H9 (cell line): ENCODE measurements at regions not wholly inside any gene's neighbourhood (a gene's known extent, or its start where the extent isn't known, plus 50 kb on each side); places are given as distances from the start of the nearest gene placed in this dataset.

ENCODE experiments used
- DNase-seq: peaks from one replicate; pipeline ENCODE4 v3.0.0-alpha.2; 2017
- H2AFZ ChIP-seq: one replicate; pipeline ENCODE4 v1.6.1; 2013; ENCODE audit warnings: mild to moderate bottlenecking, low read length, control low read depth, moderate library complexity
- H2AK5ac ChIP-seq: 2 replicates; pipeline ENCODE4 v1.6.1; 2013; ENCODE audit warnings: low read length, control low read depth, mixed read lengths; ENCODE audit not compliant: insufficient read length
- H2BK120ac ChIP-seq: one replicate; pipeline ENCODE4 v1.6.1; 2013; ENCODE audit warnings: low read depth, mild to moderate bottlenecking, low read length, control low read depth, inconsistent platforms; ENCODE audit not compliant: poor library complexity, severe bottlenecking
- H2BK12ac ChIP-seq: 2 replicates; pipeline ENCODE4 v1.6.1; 2013; ENCODE audit warnings: low read length, control low read depth, mixed read lengths, low read depth; ENCODE audit not compliant: insufficient read length
- H2BK15ac ChIP-seq: 2 replicates; pipeline ENCODE4 v1.6.1; 2013; ENCODE audit warnings: low read depth, low read length, control low read depth
- H2BK20ac ChIP-seq: one replicate; pipeline ENCODE4 v1.6.1; 2013; ENCODE audit warnings: low read depth, mild to moderate bottlenecking, low read length, control low read depth, inconsistent platforms; ENCODE audit not compliant: poor library complexity, severe bottlenecking
- H2BK5ac ChIP-seq: 2 replicates; pipeline ENCODE4 v1.6.1; 2013; ENCODE audit warnings: low read length, control low read depth, mixed read lengths; ENCODE audit not compliant: insufficient read length
- H3K14ac ChIP-seq: 2 replicates; pipeline ENCODE4 v1.6.1; 2013; ENCODE audit warnings: low read length, control low read depth; ENCODE audit not compliant: insufficient read depth
- H3K18ac ChIP-seq: 2 replicates; pipeline ENCODE4 v1.6.1; 2013; ENCODE audit warnings: low read depth, mild to moderate bottlenecking, mixed read lengths, low read length, control low read depth; ENCODE audit not compliant: insufficient read length
- H3K23ac ChIP-seq: 2 replicates; pipeline ENCODE4 v1.6.1; 2013; ENCODE audit warnings: low read length, control low read depth, mixed read lengths, low read depth; ENCODE audit not compliant: insufficient read length
- H3K23me2 ChIP-seq: 2 replicates; pipeline ENCODE4 v1.6.1; 2013; ENCODE audit warnings: low read depth, mild to moderate bottlenecking, mixed read lengths, low read length, control low read depth; ENCODE audit not compliant: insufficient read length, poor library complexity, severe bottlenecking
- H3K27ac ChIP-seq: 2 replicates; pipeline ENCODE4 v1.5.1; 2013; ENCODE audit warnings: low read length, control low read depth, mixed read lengths, low read depth; ENCODE audit not compliant: insufficient read length
- H3K27me3 ChIP-seq: 2 replicates; pipeline ENCODE4 v1.6.1; 2013; ENCODE audit warnings: low read length, control low read depth, inconsistent platforms; ENCODE audit not compliant: insufficient read depth
- H3K4ac ChIP-seq: 2 replicates; pipeline ENCODE4 v1.6.1; 2013; ENCODE audit warnings: low read depth, mild to moderate bottlenecking, control low read depth, inconsistent platforms, low read length, moderate library complexity
- H3K4me1 ChIP-seq: 2 replicates; pipeline ENCODE4 v1.6.1; 2013; ENCODE audit warnings: low read length, control low read depth, inconsistent platforms; ENCODE audit not compliant: insufficient read depth
- H3K4me2 ChIP-seq: 2 replicates; pipeline ENCODE4 v1.6.1; 2013; ENCODE audit warnings: low read length, control low read depth, mixed read lengths; ENCODE audit not compliant: insufficient read length, insufficient read depth
- H3K56ac ChIP-seq: 2 replicates; pipeline ENCODE4 v1.6.1; 2013; ENCODE audit warnings: low read depth, mild to moderate bottlenecking, mixed read lengths, low read length, control low read depth; ENCODE audit not compliant: insufficient read length
- H3K79me1 ChIP-seq: 2 replicates; pipeline ENCODE4 v1.6.1; 2013; ENCODE audit warnings: low read depth, mild to moderate bottlenecking, moderate library complexity, low read length, control low read depth, inconsistent platforms; ENCODE audit not compliant: insufficient read depth, poor library complexity, severe bottlenecking
- H3K79me2 ChIP-seq: 2 replicates; pipeline ENCODE4 v1.6.1; 2013; ENCODE audit warnings: low read length, control low read depth, inconsistent platforms; ENCODE audit not compliant: insufficient read depth
- H3K9ac ChIP-seq: 2 replicates; pipeline ENCODE4 v1.6.1; 2013; ENCODE audit warnings: low read length, control low read depth, mixed read lengths; ENCODE audit not compliant: insufficient read length; ENCODE audit errors: extremely low read depth
- H3K9me3 ChIP-seq: one replicate; pipeline ENCODE4 v1.6.1; 2013; ENCODE audit warnings: low read depth, low read length, inconsistent platforms; ENCODE audit not compliant: control insufficient read depth
- H3T11ph ChIP-seq: one replicate; pipeline ENCODE4 v1.6.1; 2013; ENCODE audit warnings: mild to moderate bottlenecking, low read length, control low read depth, inconsistent platforms
- H4K20me1 ChIP-seq: one replicate; pipeline ENCODE4 v1.6.1; 2013; ENCODE audit not compliant: control insufficient read depth, insufficient read length, insufficient read depth
- H4K5ac ChIP-seq: 2 replicates; pipeline ENCODE4 v1.6.1; 2013; ENCODE audit warnings: low read depth, mild to moderate bottlenecking, mixed read lengths, low read length, control low read depth; ENCODE audit not compliant: insufficient read length
- H4K8ac ChIP-seq: replicated peaks from 2 replicates; pipeline ENCODE4 v1.6.1; 2013; ENCODE audit warnings: low read length, control low read depth, mixed read lengths, low read depth; ENCODE audit not compliant: insufficient read length
- H4K91ac ChIP-seq: 2 replicates; pipeline ENCODE4 v1.6.1; 2013; ENCODE audit warnings: low read depth, mild to moderate bottlenecking, moderate library complexity, mixed read lengths, low read length, control low read depth; ENCODE audit not compliant: insufficient read length
- H3K27ac Mint-ChIP-seq, 3 experiments: 2 replicates in 2 of 3; 3 replicates in 1 of 3; pipeline ENCODE4 v1.8.0; 2020 to 2021; ENCODE audit warnings: mixed read lengths in 3 of 3, mild to moderate bottlenecking in 1 of 3, moderate library complexity in 1 of 3
- H3K27me3 Mint-ChIP-seq: 2 replicates; pipeline ENCODE4 v1.8.0; 2021; ENCODE audit warnings: low read depth, mild to moderate bottlenecking, moderate library complexity, mixed read lengths
- H3K36me3 Mint-ChIP-seq, 3 experiments: 2 replicates in 2 of 3; 3 replicates in 1 of 3; pipeline ENCODE4 v1.8.0; 2020 to 2021; ENCODE audit warnings: low read depth in 3 of 3, mixed read lengths in 3 of 3; ENCODE audit not compliant: insufficient read depth in 1 of 3
- H3K4me1 Mint-ChIP-seq, 2 experiments: 2 replicates each; pipeline ENCODE4 v1.8.0; 2020; ENCODE audit warnings: mixed read lengths in 2 of 2
- H3K4me3 Mint-ChIP-seq, 2 experiments: 2 replicates in 1 of 2; 3 replicates in 1 of 2; pipeline ENCODE4 v1.8.0; 2020 to 2021; ENCODE audit warnings: mild to moderate bottlenecking in 2 of 2, mixed read lengths in 2 of 2, moderate library complexity in 1 of 2
- H3K9me3 Mint-ChIP-seq, 2 experiments: 2 replicates in 1 of 2; 3 replicates in 1 of 2; pipeline ENCODE4 v1.8.0; 2020; ENCODE audit warnings: mild to moderate bottlenecking in 2 of 2, mixed read lengths in 2 of 2, moderate library complexity in 1 of 2
- TF ChIP-seq, protein P1 (sequence below): fragments of 200-600 bp; sonication (generic); conservative IDR thresholded peaks from 3 replicates; pipeline ENCODE4 v1.8.0; 2021; ENCODE audit warnings: antibody characterized with exemption, mild to moderate bottlenecking

DNA sequence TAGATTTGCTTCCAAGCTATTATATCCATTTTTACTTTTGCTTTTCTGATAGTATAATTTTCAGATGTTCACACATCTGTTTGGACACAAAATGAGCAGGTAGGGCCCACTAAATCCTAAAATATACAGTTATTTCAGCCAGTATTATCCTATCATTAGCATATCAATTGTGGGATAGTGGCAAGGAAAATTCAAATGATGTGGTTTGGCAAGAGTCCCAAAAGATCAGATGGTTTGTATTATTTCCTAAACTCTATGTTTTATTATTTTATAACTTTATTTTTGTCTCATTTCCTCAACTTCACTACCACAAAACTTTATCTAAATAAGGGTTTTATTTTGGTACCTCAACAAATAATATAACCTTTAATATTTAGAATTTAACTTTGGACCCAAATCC, 1659.6 kb downstream of the NCAM2 start:
- no peak overlapping the region for H2BK12ac ChIP-seq
- TF ChIP-seq, protein P1, sequence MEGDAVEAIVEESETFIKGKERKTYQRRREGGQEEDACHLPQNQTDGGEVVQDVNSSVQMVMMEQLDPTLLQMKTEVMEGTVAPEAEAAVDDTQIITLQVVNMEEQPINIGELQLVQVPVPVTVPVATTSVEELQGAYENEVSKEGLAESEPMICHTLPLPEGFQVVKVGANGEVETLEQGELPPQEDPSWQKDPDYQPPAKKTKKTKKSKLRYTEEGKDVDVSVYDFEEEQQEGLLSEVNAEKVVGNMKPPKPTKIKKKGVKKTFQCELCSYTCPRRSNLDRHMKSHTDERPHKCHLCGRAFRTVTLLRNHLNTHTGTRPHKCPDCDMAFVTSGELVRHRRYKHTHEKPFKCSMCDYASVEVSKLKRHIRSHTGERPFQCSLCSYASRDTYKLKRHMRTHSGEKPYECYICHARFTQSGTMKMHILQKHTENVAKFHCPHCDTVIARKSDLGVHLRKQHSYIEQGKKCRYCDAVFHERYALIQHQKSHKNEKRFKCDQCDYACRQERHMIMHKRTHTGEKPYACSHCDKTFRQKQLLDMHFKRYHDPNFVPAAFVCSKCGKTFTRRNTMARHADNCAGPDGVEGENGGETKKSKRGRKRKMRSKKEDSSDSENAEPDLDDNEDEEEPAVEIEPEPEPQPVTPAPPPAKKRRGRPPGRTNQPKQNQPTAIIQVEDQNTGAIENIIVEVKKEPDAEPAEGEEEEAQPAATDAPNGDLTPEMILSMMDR = no peak
- Mint-ChIP-seq H3K27me3 (no peaks in the 10 kb centered on the region), H3K36me3 (no peaks in the 10 kb centered on the region; a peak in 1 of 7 replicates), H3K27ac (no peak overlapping the region), H3K9me3 (no peaks in the 10 kb centered on the region; a peak in 1 of 5 replicates), H3K4me3 (no peak overlapping the region), H3K4me1 (no peaks in the 10 kb centered on the region)
- H4K91ac ChIP-seq = no peak overlapping the region
- no peak overlapping the region for H3K27ac ChIP-seq
- H3K79me2 ChIP-seq = no peaks in the 10 kb centered on the region
- H3K4me1 ChIP-seq = no peaks in the 10 kb centered on the region
- no peaks in the 10 kb centered on the region for H3K79me1 ChIP-seq
- H4K20me1 ChIP-seq = no peaks in the 10 kb centered on the region
- no peak overlapping the region for H2BK20ac ChIP-seq
- no peak overlapping the region for H2BK120ac ChIP-seq
- no peak overlapping the region for H3K23ac ChIP-seq
- no peak overlapping the region for H2AK5ac ChIP-seq
- H3K18ac ChIP-seq = no peak overlapping the region
- no peak overlapping the region for H3K56ac ChIP-seq
- no peak overlapping the region for H2BK15ac ChIP-seq
- no peak overlapping the region for H3K9ac ChIP-seq
- H3K9me3 ChIP-seq = no peaks in the 10 kb centered on the region
- DNase-seq = no peak
- H2BK5ac ChIP-seq = no peak overlapping the region
- no peak overlapping the region for H4K5ac ChIP-seq
- no peak overlapping the region for H3K4ac ChIP-seq
- H3K4me2 ChIP-seq = no peak overlapping the region
- H4K8ac ChIP-seq = no peak overlapping the region
- H3T11ph ChIP-seq = no peak overlapping the region
- no peaks in the 10 kb centered on the region for H3K27me3 ChIP-seq
- H3K23me2 ChIP-seq = no peaks in the 10 kb centered on the region
- H3K14ac ChIP-seq = no peak overlapping the region
- H2AFZ ChIP-seq = no peak overlapping the region
